ENCODE measurements at regions not wholly inside any gene's neighbourhood (a gene's known extent, or its start where the extent isn't known, plus 50 kb on each side); places are given as distances from the start of the nearest gene placed in this dataset.

DNA sequence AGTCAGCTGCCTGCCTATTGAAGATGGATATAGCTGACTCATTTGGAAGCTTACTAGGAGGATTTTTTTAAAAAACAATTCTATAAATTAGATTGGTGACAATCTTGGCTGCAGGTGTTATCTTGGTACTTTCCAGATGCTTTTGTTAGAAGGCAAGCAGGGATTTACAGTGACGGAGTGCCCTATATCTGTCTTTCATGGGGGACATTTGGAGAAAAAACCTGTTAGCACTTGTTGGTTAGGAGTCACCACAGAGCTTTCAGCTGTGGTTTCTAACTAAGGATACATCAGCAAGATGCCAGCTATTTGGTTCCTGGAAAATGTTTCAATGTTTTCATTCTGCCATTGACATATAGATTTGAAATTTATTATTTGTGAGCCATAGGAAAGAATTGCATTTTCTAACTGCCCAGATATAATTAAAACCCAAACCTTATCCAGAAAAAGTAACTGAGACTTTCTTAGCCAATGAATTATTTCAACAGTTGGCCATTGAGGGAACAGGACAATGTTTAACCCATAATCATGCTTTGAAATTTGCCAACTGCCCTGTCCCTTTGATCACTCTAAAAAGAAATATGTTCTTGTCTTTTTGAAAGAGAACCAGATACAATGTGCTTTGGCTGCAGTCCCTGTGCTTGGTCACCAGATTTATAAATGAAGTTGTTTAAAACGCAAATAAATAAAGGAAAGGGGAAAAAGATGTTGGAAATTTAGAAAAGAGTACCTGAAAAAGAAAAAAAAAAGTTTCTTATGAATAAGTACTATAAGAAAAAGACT lies 761.0 kb upstream of the CXADR start:
- H3K36me3 ChIP-seq, result no peaks in the 10 kb centered on the region
- H3K27me3 ChIP-seq (ENCODE audit: insufficient read depth, low read depth, severe bottlenecking), result peaks cover 34% of the 10 kb centered on the region
- H3K27ac ChIP-seq, result no peak overlapping the region
- no peak for TF ChIP-seq CTCF (IDR thresholded peaks at IDR 0.05; ENCODE audit: low read depth, low read length)
- DNase-seq, result no peak
- no peaks in the 10 kb centered on the region for H3K9me3 ChIP-seq (ENCODE audit: severe bottlenecking)
- no peak overlapping the region for H3K4me3 ChIP-seq (ENCODE audit: low read depth, low read length)

GRCh38 chr21:16752475-16752857 lies 760.4 kb upstream of the CXADR start:
- Histone ChIP-seq H3K27me3 (ENCODE audit: insufficient read depth, low read depth, severe bottlenecking) (peaks cover 34% of the 10 kb centered on the region), H3K27ac (no peak overlapping the region), H3K4me3 (ENCODE audit: low read depth, low read length) (no peak overlapping the region), H3K36me3 (no peaks in the 10 kb centered on the region), H3K9me3 (ENCODE audit: severe bottlenecking) (no peaks in the 10 kb centered on the region)
- no peak for DNase-seq
- TF ChIP-seq CTCF (IDR thresholded peaks at IDR 0.05; ENCODE audit: low read depth, low read length), result no peak

- no peak overlapping the region for H3K27ac ChIP-seq
- TF ChIP-seq CTCF (IDR thresholded peaks at IDR 0.05; ENCODE audit: low read depth, low read length), result no peak
Measured at GRCh38 chr21:16755061-16755460, 757.8 kb upstream of the CXADR start.

GRCh38 chr21:16767201-16767600 lies 745.6 kb upstream of the CXADR start:
- no peaks in the 10 kb centered on the region for H3K36me3 ChIP-seq
- TF ChIP-seq CTCF (IDR thresholded peaks at IDR 0.05; ENCODE audit: low read depth, low read length), result no peak
- H3K9me3 ChIP-seq (ENCODE audit: severe bottlenecking), result no peaks in the 10 kb centered on the region
- peaks cover 18% of the 10 kb centered on the region for H3K27me3 ChIP-seq (ENCODE audit: insufficient read depth, low read depth, severe bottlenecking)
- H3K27ac ChIP-seq, result no peak overlapping the region
- no peak overlapping the region for H3K4me3 ChIP-seq (ENCODE audit: low read depth, low read length)
- no peak for DNase-seq

More at GRCh38 chr21:16755061-16755460, 757.8 kb upstream of the CXADR start:
- Histone ChIP-seq H3K27me3 (ENCODE audit: insufficient read depth, low read depth, severe bottlenecking) (peaks cover 27% of the 10 kb centered on the region), H3K36me3 (no peaks in the 10 kb centered on the region), H3K4me3 (ENCODE audit: low read depth, low read length) (no peak overlapping the region), H3K9me3 (ENCODE audit: severe bottlenecking) (no peaks in the 10 kb centered on the region)
- DNase-seq, result no peak

- H3K36me3 ChIP-seq, result no peaks in the 10 kb centered on the region
- DNase-seq, result no peak
- peaks cover 18% of the 10 kb centered on the region for H3K27me3 ChIP-seq (ENCODE audit: insufficient read depth, low read depth, severe bottlenecking)
- H3K27ac ChIP-seq, result no peak overlapping the region
- no peaks in the 10 kb centered on the region for H3K9me3 ChIP-seq (ENCODE audit: severe bottlenecking)
- H3K4me3 ChIP-seq (ENCODE audit: low read depth, low read length), result no peak overlapping the region
- no peak for TF ChIP-seq CTCF (IDR thresholded peaks at IDR 0.05; ENCODE audit: low read depth, low read length)
Measured at GRCh38 chr21:16768096-16768495, 744.7 kb upstream of the CXADR start.

- no peak overlapping the region for H3K27ac ChIP-seq
- no peak for TF ChIP-seq CTCF (IDR thresholded peaks at IDR 0.05; ENCODE audit: low read depth, low read length)
- H3K36me3 ChIP-seq, result no peaks in the 10 kb centered on the region
- no peak for DNase-seq
- no peaks in the 10 kb centered on the region for H3K9me3 ChIP-seq (ENCODE audit: severe bottlenecking)
- peaks cover 23% of the 10 kb centered on the region for H3K27me3 ChIP-seq (ENCODE audit: insufficient read depth, low read depth, severe bottlenecking)
- no peak overlapping the region for H3K4me3 ChIP-seq (ENCODE audit: low read depth, low read length)
Measured at GRCh38 chr21:16770266-16770665, 742.6 kb upstream of the CXADR start.
